GM19328 (cell line): ENCODE measurements at regions not wholly inside any gene's neighbourhood (a gene's known extent, or its start where the extent isn't known, plus 50 kb on each side); places are given as distances from the start of the nearest gene placed in this dataset.
"Not testable (repeated sequence)": the region's sequence is repeated elsewhere in the genome, so short reads cannot be mapped to it uniquely, and the experiment has no call there.

Experiments used
- ATAC-seq: cut with Tn5 transposase; IDR thresholded peaks from one replicate; pipeline ENCODE4 v1.9.1; 2021; ENCODE audit warnings: mild to moderate bottlenecking, moderate library complexity; ENCODE audit not compliant: unreplicated experiment

DNA sequence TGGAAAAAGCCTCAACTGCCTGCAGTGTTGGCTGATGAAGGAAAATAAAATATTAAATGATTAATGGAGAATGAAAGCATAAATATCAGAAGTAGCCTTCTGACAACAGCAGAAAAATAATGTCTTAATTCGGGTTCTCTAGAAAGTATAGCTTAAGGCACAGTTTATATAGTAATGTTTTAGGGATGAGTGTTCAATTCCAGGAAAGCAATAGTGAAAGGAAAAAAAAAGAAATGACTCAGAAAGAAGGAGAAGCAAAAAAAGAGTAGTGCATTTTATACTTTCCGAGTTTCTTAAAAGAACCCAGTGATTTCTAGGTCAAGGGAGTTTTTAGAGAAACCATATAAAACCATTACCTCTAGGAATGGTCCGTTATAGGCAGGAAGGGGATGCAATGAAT lies 137.3 kb downstream of the HTR1B start:
- no peak for ATAC-seq

DNA sequence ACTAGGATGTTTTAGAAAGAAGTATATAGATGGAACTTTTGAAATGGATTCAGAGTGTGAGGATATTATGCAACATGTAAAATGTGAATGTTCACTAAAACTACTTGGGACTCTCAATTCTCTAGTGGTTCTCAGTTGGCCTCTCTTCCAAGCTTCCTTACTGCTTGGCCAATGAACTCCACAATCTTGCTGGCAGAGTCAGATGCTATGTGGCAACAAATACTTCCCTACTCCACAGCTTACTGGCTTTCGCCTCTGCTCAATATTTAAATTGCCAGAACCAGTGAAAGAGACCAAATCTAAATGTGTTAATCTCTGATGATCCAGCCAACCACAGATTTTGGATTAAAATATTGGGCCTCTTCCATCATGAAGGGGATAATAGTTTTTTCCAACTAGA lies 138.4 kb downstream of the HTR1B start:
- no peak for ATAC-seq

DNA sequence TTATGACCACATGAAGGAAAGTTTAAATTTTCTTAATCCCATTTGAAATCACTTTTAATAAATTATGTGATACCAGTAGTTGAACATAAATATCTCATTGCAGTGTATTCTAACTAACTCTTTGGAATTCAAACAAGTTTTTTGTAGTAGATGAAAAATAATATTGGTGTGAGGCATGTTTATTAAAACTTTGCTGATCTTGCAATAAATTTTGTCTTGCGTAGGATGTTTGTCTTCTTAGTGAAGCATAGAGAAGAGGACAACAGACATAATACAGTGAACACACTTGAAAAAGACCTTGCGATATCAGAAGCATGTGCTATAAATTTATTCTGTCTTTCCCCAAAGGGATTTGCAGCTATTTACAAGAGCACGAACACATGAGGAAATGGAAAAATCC lies 140.7 kb downstream of the HTR1B start:
- ATAC-seq: no peak

DNA sequence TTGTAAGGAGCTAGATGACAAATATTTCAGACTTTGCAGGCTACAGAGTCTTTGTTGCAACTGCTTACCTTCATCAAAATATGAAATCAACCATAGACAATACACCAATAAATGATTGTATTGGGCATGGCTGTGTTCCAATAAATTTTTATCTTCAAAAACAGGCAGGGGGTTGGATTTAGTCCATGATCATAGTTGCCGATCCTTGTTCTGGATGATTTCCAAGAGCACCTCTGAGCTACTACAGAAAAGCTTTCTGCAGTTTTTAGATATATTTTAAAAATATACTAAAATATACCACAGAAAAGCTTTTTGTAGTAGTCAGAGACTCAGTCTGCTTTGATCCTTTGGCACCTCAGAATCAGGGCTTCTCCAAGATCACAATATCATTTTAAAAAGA lies 145.0 kb downstream of the HTR1B start:
- no peak for ATAC-seq

DNA sequence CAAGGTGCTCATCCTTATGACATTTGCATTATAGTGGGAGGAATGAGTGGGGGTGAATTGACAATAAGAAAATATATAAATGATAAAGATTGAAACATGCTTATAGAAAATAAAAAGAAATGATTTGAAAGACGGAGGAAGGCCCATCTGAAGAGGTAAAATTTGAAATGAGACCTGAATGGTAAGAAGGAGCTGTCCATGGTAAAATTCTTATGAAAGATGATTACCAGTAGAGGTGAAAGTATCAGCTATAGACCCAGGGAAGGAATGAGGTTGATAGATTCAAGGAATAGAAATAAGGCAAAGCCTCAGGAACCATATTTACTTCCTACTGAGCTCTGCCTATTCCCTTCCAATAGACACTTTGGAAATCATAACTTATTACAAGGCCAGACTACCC lies 149.7 kb downstream of the HTR1B start:
- ATAC-seq: no peak

DNA sequence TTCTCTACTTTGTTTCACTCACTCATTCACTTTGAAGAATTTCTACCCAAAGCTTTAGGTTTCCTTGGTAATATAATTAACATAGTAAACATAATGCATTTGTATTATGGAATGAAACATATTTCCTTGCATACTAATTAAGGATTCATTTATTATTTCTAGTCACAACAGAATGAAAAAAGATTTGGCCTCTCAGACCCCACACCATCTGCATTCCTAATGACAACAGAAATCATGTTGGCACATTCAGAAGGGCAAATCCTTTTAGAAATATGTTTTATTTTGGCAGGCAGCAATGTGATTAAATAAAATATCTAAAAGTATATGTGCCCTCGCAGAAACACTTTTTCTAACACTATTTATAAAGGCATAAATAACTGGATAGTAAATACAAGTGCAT lies 163.4 kb downstream of the HTR1B start:
- ATAC-seq: no peak

DNA sequence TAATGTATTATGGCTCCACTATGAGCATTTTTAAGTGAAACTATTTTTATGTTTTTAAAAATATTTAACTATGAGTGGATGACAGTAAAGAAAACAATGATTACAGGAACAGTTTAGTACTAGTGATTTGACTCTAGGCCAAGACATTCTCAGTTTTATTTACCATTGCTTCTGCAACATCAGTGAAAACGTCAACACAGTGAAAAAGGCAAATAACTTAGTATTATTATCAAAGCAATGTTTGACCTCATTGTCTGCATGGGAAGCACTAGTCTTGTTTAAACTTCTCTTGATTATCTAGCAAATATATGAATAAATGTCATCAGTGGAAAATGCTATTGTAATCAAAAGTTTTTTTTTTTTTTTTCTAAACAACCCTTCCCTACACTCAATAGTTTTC lies 165.0 kb downstream of the HTR1B start:
- no peak for ATAC-seq

DNA sequence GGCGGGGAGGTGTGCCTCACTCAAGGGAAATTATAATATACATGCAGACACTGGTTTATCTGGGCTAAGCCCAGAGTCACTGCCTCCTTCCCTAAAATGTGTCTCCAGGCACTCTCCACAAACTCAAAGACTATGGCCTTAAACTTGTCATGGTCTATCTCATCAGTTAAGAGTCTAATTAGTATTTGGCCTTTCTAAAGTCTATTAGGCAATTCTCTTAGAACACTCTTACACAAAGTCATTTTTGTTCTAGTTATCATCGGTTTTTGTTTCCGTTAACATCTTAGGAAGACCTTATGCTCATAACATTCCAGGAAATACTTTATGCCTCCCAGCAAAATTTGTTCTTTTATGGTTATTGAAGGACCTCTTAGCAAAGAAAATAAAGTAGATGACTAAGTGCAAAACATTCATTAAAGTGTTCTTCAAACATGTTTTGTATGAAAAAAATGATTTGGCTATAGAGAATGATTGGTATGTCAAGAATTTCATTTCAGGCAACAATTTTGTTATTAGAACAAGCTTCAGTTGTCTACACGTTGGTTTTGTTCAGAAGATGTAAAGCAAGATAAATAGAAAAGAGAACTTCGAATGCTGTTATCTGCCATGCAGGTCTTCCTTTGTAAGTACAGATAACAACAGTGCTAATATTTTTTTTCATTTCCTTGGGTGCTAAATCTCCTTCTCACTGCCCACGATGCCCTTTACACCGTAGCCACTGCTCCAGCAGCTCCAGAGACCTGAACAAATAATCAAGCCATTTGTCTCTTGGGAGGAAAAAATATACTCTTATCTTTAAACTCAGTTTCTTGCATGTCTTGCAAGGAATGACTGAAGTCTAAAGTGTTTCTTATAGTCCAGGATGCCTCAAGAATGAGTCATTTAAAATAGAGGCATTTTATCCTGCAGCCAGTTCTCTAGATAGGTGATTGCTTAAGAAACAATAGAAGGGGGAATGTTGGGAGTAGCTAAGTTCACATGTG lies 170.4 kb downstream of the HTR1B start:
- ATAC-seq: no peak

DNA sequence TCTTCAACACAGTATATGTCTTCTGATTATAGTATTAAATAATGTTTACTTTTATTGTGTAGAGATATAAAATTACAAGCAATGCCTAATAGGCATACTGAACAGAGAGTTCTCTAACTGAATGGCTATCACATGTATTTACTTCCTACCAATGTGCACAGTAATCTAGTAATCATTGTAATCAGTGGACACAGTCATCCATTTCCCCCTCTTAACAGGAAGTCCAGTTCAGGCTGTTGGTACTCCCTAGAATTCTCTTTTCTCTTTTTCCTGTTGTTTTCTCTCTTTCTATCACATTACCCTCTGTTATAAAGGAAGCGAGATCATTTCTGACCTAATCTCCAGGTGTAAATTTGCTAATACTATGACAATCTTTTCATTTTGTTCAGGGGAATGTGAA lies 172.5 kb downstream of the HTR1B start:
- no peak for ATAC-seq

DNA sequence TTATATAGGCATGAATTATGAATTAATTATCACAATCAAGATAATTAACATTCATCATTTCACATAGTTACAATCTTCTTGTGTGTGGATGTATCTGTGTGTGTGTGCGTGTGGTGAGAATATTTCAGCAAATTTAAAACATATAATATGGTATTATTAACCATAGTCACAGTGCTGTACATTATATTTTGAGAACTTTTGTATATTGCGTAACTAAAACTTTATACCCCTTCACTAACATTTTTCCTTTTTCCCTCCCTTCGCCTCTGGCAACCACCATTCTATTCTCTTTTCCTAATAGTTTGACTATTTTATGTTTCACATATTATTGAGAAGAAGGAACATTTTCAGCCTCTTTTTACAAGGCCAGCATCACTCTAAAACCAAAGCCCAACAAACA lies 176.8 kb downstream of the HTR1B start:
- ATAC-seq: no peak

DNA sequence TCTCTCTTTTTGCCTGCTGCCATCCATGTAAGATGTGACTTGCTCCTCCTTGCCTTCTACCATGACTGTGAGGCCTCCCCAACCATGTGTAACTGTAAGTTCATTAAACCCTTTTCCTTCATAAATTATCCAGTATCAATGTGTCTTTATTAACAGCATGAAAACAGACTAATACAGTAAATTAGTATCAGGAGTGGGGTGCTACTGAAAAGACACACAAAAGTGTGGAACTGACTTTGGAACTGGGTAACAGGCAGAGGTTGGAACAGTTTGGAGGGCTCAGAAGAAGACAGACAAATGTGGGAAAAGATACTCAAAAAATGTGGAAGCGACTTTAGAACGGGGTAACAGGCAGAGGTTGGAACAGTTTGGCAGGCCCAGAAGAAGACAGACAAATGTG lies 189.4 kb downstream of the HTR1B start:
- no peak for ATAC-seq

DNA sequence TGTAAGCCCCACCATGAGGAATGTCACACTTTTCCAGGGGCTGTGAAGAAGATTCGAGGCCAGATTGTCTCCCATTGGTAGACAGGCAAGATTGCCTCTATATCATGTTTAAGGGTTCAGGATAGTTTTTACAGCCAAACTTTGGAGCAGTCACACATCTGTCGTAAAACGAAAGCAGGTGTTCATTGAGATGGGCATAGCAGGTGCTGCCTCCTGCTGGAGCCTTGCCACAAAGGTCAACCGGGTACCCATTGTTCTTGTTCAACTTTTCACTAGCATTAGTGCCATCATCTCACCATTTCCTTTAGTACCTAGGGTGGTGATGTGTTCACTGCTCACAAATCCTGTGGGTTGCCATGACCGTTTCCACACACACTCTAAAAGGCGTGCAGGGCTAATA lies 198.3 kb downstream of the HTR1B start:
- ATAC-seq: no peak

DNA sequence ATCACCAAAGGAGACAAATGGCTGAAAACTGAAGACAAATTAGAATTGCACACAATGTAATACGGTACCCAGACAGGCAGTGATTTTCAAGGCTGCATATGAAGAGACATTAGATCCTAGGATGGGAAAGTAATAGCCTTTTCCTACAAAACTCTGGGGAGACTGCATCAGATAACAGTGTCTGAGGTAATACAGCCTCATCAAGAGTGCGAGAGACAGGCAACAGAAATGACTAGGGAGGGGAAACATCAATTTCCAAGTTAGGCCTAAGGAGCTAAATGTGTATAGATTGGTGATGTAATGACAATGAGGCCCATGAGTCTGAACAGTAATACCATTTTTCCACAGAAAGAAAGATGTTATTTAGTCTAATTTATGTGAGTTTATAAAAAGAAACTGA lies 200.3 kb downstream of the HTR1B start:
- no peak for ATAC-seq

DNA sequence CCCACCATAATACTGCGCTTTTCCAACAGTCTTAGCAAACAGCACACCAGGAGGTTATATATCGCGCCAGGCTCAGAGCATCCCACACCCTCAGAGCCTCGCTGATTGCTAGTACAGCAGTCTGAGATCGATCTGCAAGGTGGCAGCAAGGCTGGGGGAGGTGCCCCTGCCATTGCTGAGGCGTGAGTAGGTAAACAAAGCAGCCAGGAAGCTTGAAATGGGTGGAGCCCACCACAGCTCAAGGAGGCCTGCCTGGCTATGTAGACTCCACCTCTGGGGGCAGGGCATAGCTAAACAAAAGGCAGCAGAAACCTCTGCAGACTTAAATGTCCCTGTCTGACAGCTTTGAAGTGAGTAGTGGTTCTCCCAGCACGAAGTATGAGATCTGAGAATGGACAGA lies 211.5 kb downstream of the HTR1B start:
- ATAC-seq: not testable (repeated sequence)

DNA sequence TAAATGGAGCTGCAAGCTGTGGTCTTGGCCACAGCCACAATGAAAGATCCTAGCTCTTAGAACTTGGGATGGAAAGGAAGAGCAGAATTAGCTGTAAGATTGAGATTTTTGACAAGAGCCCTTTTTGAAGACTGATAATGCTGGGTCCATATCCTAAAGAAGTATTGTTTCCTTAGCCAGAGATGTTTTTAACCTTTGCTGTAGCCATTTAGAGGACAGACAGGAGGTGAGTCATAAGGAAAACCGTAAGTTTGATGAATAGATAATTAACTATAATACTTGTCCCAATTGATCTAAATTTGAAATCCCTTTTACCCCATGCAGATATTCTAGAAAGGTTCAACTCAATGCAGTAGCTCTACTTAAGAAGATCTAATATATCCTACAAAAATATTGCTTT lies 213.7 kb downstream of the HTR1B start:
- ATAC-seq: no peak

DNA sequence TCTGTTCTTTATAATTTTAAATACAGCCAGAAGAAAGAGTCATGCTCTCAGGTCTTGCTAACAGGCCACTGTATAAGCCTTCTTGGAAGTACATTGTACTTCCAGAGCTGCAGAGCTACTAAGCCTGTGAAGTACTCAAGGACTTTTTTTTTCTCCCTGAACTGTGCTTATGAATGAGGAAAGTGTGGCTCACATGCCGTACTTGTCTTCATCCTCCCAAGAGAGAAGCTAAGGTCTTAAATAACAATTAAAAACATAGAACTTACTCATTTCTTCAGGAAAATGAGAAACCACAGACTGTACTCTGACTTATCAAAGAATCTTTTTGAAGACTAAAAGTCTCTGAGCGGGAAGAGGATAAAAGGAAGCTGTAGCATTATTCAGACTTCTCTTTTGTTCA lies 218.3 kb downstream of the HTR1B start:
- ATAC-seq: no peak

DNA sequence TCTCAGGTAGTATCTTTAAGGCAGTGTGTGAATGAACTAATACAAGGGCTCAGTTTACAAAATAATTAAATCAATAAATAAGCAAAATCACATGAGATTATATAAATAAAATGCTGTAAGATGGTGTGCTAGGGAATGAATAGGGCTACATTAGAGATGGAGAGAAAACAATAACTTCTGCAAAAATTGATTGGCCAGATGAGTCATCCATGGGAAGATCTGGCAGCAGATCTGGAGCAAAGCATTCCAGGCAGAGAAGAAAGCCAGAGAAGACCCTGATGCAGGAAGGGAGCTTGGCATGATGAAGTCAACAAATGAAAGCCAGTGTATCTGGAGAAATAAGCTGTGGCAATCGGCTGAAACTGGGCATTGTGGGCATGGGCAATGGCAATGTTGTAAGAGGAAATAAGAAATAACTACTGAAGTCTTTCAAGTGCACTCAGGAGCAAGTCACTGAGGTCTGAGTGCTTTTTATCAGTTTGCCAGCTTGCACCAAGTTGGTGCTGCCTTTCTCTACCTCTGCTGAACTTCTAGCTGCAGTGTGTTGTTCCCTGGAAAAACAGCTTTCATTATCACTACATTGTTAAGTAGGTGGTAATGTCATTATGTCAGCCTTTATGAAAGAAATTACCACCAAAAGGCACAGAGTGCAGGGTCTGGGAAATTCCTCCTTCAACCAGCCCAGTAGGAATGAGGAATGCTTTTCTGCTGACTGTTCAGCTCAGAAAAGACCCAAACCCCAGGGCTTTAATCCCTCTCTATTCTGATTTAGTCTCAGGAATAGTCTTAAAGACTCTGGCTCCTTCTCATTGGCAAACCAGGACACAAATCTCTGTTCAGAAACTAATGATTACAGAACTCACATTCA lies 231.6 kb downstream of the HTR1B start:
- ATAC-seq: no peak

DNA sequence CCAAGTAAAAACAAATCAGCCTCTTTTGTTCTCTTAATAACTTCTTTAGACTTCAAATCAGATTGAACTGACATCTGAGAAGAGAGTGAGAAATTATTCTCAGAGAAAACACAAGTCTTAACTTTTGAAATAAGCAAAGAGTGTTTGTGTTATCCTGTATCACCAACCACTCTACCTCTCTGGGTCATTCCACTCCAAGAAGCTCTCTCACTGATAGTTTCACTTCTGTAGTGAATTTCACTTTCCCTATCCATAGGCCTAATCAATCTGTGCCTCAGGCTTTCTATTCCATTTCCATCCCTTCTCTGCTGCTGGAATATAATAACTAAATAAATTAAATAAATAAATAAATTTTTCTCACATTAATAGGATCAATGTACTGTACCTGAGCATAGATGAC lies 235.0 kb downstream of the HTR1B start:
- no peak for ATAC-seq

DNA sequence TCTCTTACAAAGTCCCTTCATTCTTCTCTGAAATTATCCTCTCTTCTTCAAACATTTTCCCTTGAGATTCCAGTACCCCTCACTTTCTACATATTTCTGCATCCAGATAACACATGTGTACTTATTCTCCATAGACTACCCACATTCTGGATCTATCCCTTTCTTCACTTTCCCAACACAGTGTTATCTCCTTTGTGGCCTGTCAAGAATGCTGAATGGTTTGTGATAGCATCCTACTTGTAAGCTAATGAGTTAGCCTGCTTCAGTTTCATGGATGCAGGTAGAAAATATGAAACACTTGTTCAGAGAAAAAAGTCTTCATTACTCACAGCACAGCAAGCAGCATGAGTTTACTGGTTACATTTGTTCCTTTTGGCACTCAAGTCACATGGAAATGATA lies 245.4 kb downstream of the HTR1B start:
- ATAC-seq: no peak

DNA sequence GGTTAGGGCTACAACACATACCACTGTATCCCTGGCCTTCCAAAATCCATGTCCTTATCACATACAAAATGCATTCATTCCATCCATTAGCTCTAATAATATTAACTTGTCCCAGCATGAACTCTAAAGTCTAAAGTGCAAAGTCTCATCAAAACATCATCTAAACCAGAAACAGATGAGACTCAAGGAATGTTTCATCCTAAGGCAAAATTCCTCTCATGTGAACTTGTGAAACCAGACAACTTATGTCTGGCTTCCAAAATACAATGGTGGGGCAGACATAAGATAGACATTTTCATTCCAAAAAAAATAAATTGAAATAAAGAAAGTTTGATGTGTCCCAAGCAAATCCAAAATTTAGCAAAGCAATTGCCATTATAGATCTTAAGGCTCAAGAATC lies 257.4 kb downstream of the HTR1B start:
- no peak for ATAC-seq

DNA sequence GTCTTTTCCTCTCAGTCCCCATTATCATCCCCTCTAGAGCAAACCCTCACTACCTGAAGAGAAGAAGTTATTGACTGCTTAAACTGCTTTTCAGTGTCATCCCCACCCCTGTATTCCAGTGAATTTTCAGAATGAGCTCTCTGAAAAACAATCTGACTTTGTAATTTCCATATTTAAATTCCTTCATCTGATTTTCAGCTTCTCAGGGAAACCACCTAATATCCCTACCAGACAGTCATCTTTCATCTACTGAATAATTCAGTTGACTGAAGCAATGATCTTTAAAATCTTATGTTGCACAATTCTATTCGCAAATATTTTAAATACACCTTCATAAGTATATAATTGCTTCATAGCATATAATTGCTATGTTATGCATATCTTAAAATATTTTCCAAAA lies 258.7 kb downstream of the HTR1B start:
- no peak for ATAC-seq

DNA sequence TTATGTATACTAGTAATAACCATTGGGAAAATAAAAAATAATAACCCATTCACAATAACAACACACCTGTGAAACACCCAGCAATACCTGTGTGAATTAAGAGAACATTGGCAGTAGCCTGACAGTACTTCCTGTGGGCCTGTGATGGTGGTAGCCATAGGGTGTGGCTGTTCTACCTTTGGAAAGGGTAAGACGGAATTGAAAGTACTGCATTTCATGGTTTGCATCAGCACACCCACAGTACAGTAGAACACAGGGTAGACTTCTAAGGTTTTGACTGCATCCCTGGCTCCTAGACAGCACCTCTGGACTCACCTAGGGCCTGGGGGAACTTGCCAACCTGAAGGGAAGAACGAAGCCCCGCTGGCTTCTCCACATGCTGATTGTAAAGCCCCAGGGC lies 279.8 kb downstream of the HTR1B start:
- ATAC-seq: no peak
